CD4-positive, alpha-beta T cell (primary cell): ENCODE measurements at regions not wholly inside any gene's neighbourhood (a gene's known extent, or its start where the extent isn't known, plus 50 kb on each side); places are given as distances from the start of the nearest gene placed in this dataset.

Experiments
- ATAC-seq: fragments of 200-7000 bp; cut with Tn5 transposase; one replicate; pipeline ENCODE4 v1.10.0; 2022; ENCODE audit warnings: mild to moderate bottlenecking; ENCODE audit not compliant: poor library complexity
- CTCF ChIA-PET: fragments of 350-600 bp; sonication (Branson Sonifier 250); formaldehyde crosslinking; loops from one replicate; lab custom pipeline; 2021; ENCODE audit warnings: antibody characterized with exemption, inconsistent platforms; lab: Charles Lee
- POLR2A ChIA-PET: fragments of 350-600 bp; sonication (Branson Sonifier 250); formaldehyde crosslinking; loops from one replicate; lab custom pipeline; 2021; ENCODE audit warnings: antibody characterized with exemption, inconsistent platforms; lab: Charles Lee
- DNase-seq, 14 experiments: peaks; one replicate each; pipeline ENCODE4 v3.0.0-alpha.2; 2013 to 2020; ENCODE audit warnings: mixed read lengths in 2 of 14
- H3K27ac ChIP-seq, 2 donors: one replicate each; pipeline versions ENCODE4 v1.5.1 to v1.7.0; 2013; ENCODE audit warnings: low read length in 2 of 2, low read depth in 1 of 2, mild to moderate bottlenecking in 1 of 2
- H3K27me3 ChIP-seq, 2 experiments: 1 replicate in 1 of 2; 2 replicates in 1 of 2; pipeline versions ENCODE4 v1.6.1 to v1.7.0; 2013; ENCODE audit warnings: low read length in 2 of 2, control low read depth in 1 of 2, mild to moderate bottlenecking in 1 of 2, moderate library complexity in 1 of 2; ENCODE audit not compliant: insufficient read depth in 2 of 2, control insufficient read depth in 1 of 2
- H3K36me3 ChIP-seq: one replicate; pipeline ENCODE4 v1.6.1; 2013; ENCODE audit warnings: low read length, control low read depth; ENCODE audit not compliant: insufficient read depth
- H3K4me1 ChIP-seq: one replicate; pipeline ENCODE4 v1.6.1; 2013; ENCODE audit warnings: low read length, control low read depth; ENCODE audit not compliant: insufficient read depth
- H3K4me3 ChIP-seq: one replicate; pipeline ENCODE4 v1.5.1; 2013; ENCODE audit warnings: mild to moderate bottlenecking, low read length, moderate library complexity
- H3K9me3 ChIP-seq, 2 experiments: 1 replicate in 1 of 2; 2 replicates in 1 of 2; pipeline versions ENCODE4 v1.6.1 to v1.7.0; 2013; ENCODE audit warnings: low read length in 2 of 2, mild to moderate bottlenecking in 2 of 2, control low read depth in 1 of 2, moderate library complexity in 1 of 2; ENCODE audit not compliant: control insufficient read depth in 1 of 2, insufficient read depth in 1 of 2
- H3K27ac Mint-ChIP-seq: one replicate; pipeline ENCODE4 v1.8.0; 2020; ENCODE audit warnings: mixed read lengths
- H3K27me3 Mint-ChIP-seq: one replicate; pipeline ENCODE4 v1.8.0; 2021; ENCODE audit warnings: mixed read lengths
- H3K36me3 Mint-ChIP-seq: one replicate; pipeline ENCODE4 v1.8.0; 2021; ENCODE audit warnings: low read depth, mixed read lengths
- H3K4me1 Mint-ChIP-seq: one replicate; pipeline ENCODE4 v1.8.0; 2021; ENCODE audit warnings: low read depth, mixed read lengths
- H3K4me3 Mint-ChIP-seq: one replicate; pipeline ENCODE4 v1.8.0; 2020; ENCODE audit warnings: mild to moderate bottlenecking, mixed read lengths
- H3K9me3 Mint-ChIP-seq: one replicate; pipeline ENCODE4 v1.8.0; 2020; ENCODE audit warnings: mixed read lengths
- intact Hi-C, 2 experiments: fragments of 100-400 bp; cut with DNase I in 1 of 2; cut with micrococcal nuclease in 1 of 2; formaldehyde crosslinking; loops; one replicate each; pipeline versions ENCODE4 v1.15.1 to v1.9.0; 2023 to 2025; cut with DNase I, micrococcal nuclease
- TF ChIP-seq, protein P1 (sequence below): fragments of 200-600 bp; IDR thresholded peaks from one replicate; pipeline ENCODE4 v1.8.0; 2022; ENCODE audit warnings: antibody characterized with exemption, mild to moderate bottlenecking

DNA sequence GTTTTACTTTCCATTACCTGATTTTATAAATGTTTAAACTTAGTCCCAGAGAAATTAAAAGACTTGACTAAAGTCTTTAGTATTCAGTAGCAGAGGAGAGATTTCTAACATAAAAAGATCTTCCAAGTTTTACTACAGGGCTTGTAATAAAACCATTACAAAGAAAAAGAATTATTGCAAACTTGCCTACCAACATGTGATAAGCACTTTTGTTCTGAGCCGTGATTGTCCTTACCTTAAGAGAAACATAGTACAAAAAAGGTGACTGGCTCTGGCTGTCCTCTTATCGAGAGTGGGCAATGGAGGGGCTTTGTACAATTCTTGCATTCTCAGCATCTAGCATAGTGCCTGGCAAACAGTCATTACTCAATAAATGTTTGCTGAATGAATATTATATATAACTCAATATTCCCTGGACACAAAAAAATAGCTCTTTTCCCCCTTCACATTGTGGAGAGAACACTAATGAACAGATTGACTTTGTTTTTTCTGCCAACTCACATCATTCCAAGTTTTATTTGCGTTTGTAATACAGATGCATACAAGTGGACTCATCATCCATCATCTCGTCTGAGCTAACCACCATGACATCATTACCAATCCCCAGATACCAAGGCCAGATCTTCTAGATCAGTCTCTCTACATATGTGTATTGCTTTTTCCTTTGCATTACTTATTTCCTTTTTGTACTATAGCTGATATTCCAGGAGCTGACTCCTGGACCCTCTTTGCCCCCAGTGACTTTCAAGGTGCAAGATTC lies 192.8 kb upstream of the EEA1 start:
- Mint-ChIP-seq H3K27me3 (no peaks in the 10 kb centered on the region), H3K9me3 (no peaks in the 10 kb centered on the region), H3K27ac (no peak overlapping the region), H3K4me1 (no peaks in the 10 kb centered on the region), H3K4me3 (no peak overlapping the region), H3K36me3 (no peaks in the 10 kb centered on the region)
- no peak overlapping the region for H3K27ac ChIP-seq
- intact Hi-C loops, result no loop called here
- ATAC-seq (no peak), DNase-seq (no peak)
- no peak overlapping the region for H3K4me3 ChIP-seq
- TF ChIP-seq, protein P1, sequence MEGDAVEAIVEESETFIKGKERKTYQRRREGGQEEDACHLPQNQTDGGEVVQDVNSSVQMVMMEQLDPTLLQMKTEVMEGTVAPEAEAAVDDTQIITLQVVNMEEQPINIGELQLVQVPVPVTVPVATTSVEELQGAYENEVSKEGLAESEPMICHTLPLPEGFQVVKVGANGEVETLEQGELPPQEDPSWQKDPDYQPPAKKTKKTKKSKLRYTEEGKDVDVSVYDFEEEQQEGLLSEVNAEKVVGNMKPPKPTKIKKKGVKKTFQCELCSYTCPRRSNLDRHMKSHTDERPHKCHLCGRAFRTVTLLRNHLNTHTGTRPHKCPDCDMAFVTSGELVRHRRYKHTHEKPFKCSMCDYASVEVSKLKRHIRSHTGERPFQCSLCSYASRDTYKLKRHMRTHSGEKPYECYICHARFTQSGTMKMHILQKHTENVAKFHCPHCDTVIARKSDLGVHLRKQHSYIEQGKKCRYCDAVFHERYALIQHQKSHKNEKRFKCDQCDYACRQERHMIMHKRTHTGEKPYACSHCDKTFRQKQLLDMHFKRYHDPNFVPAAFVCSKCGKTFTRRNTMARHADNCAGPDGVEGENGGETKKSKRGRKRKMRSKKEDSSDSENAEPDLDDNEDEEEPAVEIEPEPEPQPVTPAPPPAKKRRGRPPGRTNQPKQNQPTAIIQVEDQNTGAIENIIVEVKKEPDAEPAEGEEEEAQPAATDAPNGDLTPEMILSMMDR, result no peak
- H3K36me3 ChIP-seq, result no peaks in the 10 kb centered on the region
- H3K4me1 ChIP-seq, result no peaks in the 10 kb centered on the region
- CTCF ChIA-PET, result interaction anchor here (0.5 kb wide), 1 partner anchor 25 kb away, joined by 3 read pairs; no protein-coding TSS in a partner anchor
- H3K9me3 ChIP-seq, result no peaks in the 10 kb centered on the region
- peaks cover 0 to 3% of the 10 kb centered on the region in 2 experiments for H3K27me3 ChIP-seq
- POLR2A ChIA-PET, result interaction anchor here (0.7 kb wide), 1 partner anchor 22 kb away, joined by 4 read pairs; no protein-coding TSS in a partner anchor

DNA sequence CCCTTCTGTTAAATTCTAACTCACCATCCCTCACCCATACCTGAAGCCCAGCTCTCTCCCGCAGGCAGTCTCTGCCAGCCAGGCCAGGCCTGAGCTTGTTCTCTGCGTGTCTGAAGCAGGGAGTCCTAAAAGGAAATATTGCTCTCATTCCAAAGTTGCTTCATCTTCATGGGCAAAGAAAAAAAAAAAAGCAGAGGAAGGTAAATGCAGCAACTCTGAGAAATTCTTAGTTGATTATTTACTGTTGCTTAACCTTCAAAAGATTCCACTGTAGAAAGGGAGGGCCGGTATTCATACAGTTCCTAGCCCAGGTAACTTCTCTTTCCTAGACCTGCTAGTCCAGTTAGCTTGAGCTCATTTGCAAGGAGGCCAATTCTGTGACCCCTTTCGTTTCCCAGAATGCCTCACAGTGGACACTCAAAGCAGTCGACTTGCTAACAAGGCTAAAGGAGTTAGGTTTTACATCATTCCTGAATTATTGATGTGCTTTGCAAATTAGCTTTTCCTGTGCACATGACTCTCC lies 193.5 kb upstream of the EEA1 start:
- Mint-ChIP-seq H3K4me3 (no peak overlapping the region), H3K4me1 (no peaks in the 10 kb centered on the region), H3K36me3 (no peaks in the 10 kb centered on the region), H3K27ac (no peak overlapping the region), H3K9me3 (no peaks in the 10 kb centered on the region), H3K27me3 (no peaks in the 10 kb centered on the region)
- POLR2A ChIA-PET, result interaction anchor here (0.6 to 0.7 kb wide), 2 partner anchors 22 to 288 kb away, joined by 3 to 4 read pairs; no protein-coding TSS in a partner anchor
- H3K36me3 ChIP-seq, result no peaks in the 10 kb centered on the region
- ATAC-seq, result no peak
- no peaks in the 10 kb centered on the region for H3K4me1 ChIP-seq
- no peak for DNase-seq
- H3K4me3 ChIP-seq, result no peak overlapping the region
- TF ChIP-seq, protein P1, result no peak
- peaks cover 0 to 3% of the 10 kb centered on the region in 2 experiments for H3K27me3 ChIP-seq
- intact Hi-C loops, result no loop called here
- CTCF ChIA-PET, result no interaction called here
- H3K9me3 ChIP-seq, result no peaks in the 10 kb centered on the region
- H3K27ac ChIP-seq, result no peak overlapping the region

DNA sequence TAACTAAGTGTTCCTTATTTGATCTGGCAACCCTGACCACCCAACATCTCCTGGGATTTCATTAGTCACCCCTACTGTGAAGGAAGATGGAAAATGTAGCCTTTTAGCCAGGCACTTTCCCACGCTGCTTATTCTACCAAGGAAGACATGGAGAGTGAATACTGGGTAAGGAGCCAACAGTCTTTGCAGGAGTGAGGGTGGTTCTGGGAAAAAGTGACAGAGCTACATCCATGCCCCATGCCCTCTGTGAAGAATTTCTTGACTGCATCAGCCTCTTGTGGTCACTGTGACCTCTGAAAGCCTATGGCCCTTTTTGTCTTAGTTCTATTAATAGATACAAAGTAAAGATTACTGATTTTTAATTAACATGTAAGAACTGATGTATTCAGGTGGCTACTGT lies 196.0 kb upstream of the EEA1 start:
- no peak for DNase-seq
- Mint-ChIP-seq H3K4me1 (no peaks in the 10 kb centered on the region), H3K27me3 (no peaks in the 10 kb centered on the region), H3K27ac (no peak overlapping the region), H3K36me3 (no peaks in the 10 kb centered on the region), H3K4me3 (no peak overlapping the region), H3K9me3 (no peaks in the 10 kb centered on the region)
- ChIA-PET POLR2A (no interaction called here), CTCF (no interaction called here)
- Histone ChIP-seq H3K9me3 (no peaks in the 10 kb centered on the region), H3K4me3 (no peak overlapping the region), H3K4me1 (no peaks in the 10 kb centered on the region), H3K27me3 (peaks cover 0 to 3% of the 10 kb centered on the region in 2 experiments), H3K27ac (no peak overlapping the region), H3K36me3 (no peaks in the 10 kb centered on the region)
- TF ChIP-seq, protein P1, result no peak
- ATAC-seq, result no peak
- intact Hi-C loops, result no loop called here
